ENCODE measurements at regions not wholly inside any gene's neighbourhood (a gene's known extent, or its start where the extent isn't known, plus 50 kb on each side); places are given as distances from the start of the nearest gene placed in this dataset.

DNA sequence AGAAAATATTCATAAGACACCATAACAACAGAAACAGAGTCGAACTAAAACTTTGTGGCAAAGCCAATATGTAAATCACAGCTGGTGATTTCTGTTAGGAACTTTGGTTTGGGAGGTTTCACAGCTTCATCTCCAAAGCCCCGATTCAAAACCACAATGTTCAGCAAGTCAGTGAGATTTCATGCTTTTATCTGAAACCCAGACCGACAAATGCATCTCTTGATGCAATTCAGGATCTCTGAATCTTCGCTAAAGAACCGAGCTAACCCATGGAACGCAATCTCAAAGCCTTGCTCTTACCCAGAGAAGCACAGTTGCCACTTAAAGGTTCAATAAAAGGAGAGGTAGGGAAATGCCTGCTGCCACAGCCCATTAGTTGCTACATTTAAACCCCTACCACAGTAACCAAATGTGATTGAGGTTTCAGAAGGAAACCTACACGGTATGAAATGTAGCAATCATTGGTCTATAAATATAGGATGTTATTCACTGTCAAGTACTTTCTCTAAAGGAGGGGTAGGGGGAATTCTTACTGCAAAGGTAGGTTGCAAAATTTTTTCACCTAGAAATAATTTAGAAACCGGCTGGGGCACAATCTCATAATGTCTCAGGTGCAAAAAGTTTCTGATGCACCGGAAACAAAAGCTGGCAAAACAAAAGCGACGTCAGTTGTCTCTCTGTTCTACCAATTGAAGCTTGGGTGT, 381.0 kb upstream of the ARID1B start:
- no peaks in the 10 kb centered on the region for H3K9me3 Mint-ChIP-seq
- peaks cover 4% of the 10 kb centered on the region for H3K36me3 Mint-ChIP-seq
- peaks cover 55 to 69% of the 10 kb centered on the region in 2 donors for H3K27me3 Mint-ChIP-seq
- H3K4me3 Mint-ChIP-seq: peak overlapping the region; percentile 35
- DNase-seq (ENCODE audit: low spot score) (no peak), ATAC-seq (peak; percentile 78 to 86)
- H3K4me1 Mint-ChIP-seq (ENCODE audit: low read depth in 2 of 2): peaks cover 18 to 21% of the 10 kb centered on the region in 2 donors
- H3K27ac Mint-ChIP-seq: peak overlapping the region; percentile 43 to 57

DNA sequence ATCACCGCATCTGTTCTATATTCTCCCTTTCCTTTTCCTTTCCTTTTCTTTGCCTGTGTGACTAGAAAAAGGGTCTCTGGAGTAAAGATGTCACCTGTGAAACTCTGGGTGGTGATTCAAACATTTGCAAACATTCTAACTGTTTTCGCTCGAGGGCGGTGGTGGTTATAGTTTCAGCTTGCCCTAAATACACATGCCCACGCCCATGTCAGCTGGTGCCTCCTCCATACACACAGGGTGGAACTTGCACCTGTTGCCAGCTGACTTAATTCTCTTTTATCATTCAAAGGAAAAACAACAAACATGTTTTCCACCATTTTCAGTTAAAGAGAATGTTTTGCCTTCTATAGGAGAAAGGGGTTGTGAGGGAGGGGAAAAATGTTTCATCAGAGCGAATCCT, 381.9 kb upstream of the ARID1B start:
- no peak for DNase-seq (ENCODE audit: low spot score)
- no peaks in the 10 kb centered on the region for H3K9me3 Mint-ChIP-seq
- peaks cover 4% of the 10 kb centered on the region for H3K36me3 Mint-ChIP-seq
- peaks cover 51 to 66% of the 10 kb centered on the region in 2 donors for H3K27me3 Mint-ChIP-seq
- no peak overlapping the region for H3K4me3 Mint-ChIP-seq
- H3K4me1 Mint-ChIP-seq (ENCODE audit: low read depth in 2 of 2): peaks cover 18 to 21% of the 10 kb centered on the region in 2 donors
- no peak overlapping the region for H3K27ac Mint-ChIP-seq
- ATAC-seq: no peak

GRCh38 chr6:156392648-156393047, 384.5 kb upstream of the ARID1B start:
- Mint-ChIP-seq H3K27me3 (peaks cover 38 to 53% of the 10 kb centered on the region in 2 donors), H3K27ac (no peak overlapping the region), H3K4me3 (no peak overlapping the region), H3K36me3 (peaks cover 4% of the 10 kb centered on the region), H3K4me1 (ENCODE audit: low read depth in 2 of 2) (peaks cover 17 to 18% of the 10 kb centered on the region in 2 donors), H3K9me3 (no peaks in the 10 kb centered on the region)
- ATAC-seq (no peak), DNase-seq (ENCODE audit: low spot score) (no peak)

DNA sequence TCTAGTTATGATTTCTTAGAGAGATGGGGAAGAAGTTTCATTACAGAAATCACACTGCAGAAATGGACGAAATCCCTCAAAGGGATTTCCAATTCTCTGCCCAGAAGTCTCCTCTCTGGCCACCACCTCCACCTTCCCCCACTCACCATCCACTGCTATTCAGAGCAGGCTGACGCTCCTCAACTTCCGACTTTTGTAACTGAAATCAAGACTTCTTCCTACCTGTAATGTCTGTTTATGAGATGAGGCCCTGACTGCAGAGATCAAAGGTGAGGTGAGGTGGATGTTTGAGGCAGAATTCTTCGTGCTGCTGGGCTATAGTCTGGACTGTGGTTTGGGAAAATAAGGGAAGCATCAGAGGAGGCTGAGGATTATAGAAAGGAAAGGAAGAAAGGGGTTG, 385.2 kb upstream of the ARID1B start:
- DNase-seq (ENCODE audit: low spot score) (no peak), ATAC-seq (no peak)
- Mint-ChIP-seq H3K4me1 (ENCODE audit: low read depth in 2 of 2) (peaks cover 14 to 18% of the 10 kb centered on the region in 2 donors), H3K27ac (no peak overlapping the region), H3K27me3 (peaks cover 42 to 59% of the 10 kb centered on the region in 2 donors), H3K4me3 (no peak overlapping the region), H3K9me3 (no peaks in the 10 kb centered on the region), H3K36me3 (peaks cover 4% of the 10 kb centered on the region)

DNA sequence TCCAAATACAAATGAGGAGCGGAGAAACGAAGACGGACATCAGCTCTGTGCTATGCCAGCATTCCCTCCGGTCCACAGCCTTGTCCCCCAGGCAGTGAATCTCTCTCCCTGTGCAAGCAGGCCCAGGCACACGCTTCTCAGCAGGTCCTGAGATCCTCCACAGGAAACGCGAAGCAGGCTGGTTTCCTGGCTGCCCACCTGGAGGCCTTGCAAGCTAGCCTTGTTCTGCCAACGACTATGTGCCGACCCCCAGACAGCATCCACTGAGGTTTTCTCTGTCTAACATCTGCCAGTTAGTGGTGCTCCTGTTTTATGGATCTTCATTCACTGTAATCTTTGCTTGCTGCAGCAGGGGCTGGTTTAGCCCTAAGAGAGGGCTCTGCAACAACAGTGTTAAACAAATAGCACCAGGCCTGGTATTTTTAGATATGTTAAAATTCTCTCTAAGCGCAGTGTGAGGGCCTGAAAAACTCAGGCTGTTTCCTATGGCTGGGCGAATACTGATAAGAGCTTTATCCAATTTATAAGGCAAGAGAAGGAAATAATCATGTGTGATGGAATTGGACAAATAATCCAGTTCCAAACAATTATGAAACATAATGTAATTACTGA, 386.0 kb upstream of the ARID1B start:
- H3K9me3 Mint-ChIP-seq: no peaks in the 10 kb centered on the region
- H3K27ac Mint-ChIP-seq: no peak overlapping the region
- H3K4me3 Mint-ChIP-seq: no peak overlapping the region
- peaks cover 9 to 13% of the 10 kb centered on the region in 2 donors for H3K4me1 Mint-ChIP-seq (ENCODE audit: low read depth in 2 of 2)
- DNase-seq (ENCODE audit: low spot score) (no peak), ATAC-seq (no peak)
- H3K36me3 Mint-ChIP-seq: peaks cover 5% of the 10 kb centered on the region
- peaks cover 43 to 63% of the 10 kb centered on the region in 2 donors for H3K27me3 Mint-ChIP-seq

GRCh38 chr6:156390621-156391020, 386.6 kb upstream of the ARID1B start:
- H3K27me3 Mint-ChIP-seq: peaks cover 48 to 67% of the 10 kb centered on the region in 2 donors
- peaks cover 8% of the 10 kb centered on the region for H3K36me3 Mint-ChIP-seq
- H3K27ac Mint-ChIP-seq: no peak overlapping the region
- peaks cover 4 to 10% of the 10 kb centered on the region in 2 donors for H3K4me1 Mint-ChIP-seq (ENCODE audit: low read depth in 2 of 2)
- no peak for DNase-seq (ENCODE audit: low spot score)
- H3K4me3 Mint-ChIP-seq: no peak overlapping the region
- no peak for ATAC-seq
- H3K9me3 Mint-ChIP-seq: no peaks in the 10 kb centered on the region

- H3K36me3 Mint-ChIP-seq: peaks cover 11% of the 10 kb centered on the region
- H3K4me1 Mint-ChIP-seq (ENCODE audit: low read depth in 2 of 2): peaks cover 0 to 4% of the 10 kb centered on the region in 2 donors
- H3K27me3 Mint-ChIP-seq: peaks cover 45 to 75% of the 10 kb centered on the region in 2 donors
- DNase-seq (ENCODE audit: low spot score) (no peak), ATAC-seq (no peak)
- H3K9me3 Mint-ChIP-seq: peaks cover 2% of the 10 kb centered on the region
- no peak overlapping the region for H3K27ac Mint-ChIP-seq
- no peak overlapping the region for H3K4me3 Mint-ChIP-seq
Observed at GRCh38 chr6:156389296-156389695, 387.9 kb upstream of the ARID1B start.

- Mint-ChIP-seq H3K36me3 (peaks cover 13% of the 10 kb centered on the region), H3K4me1 (ENCODE audit: low read depth in 2 of 2) (peaks cover 0 to 4% of the 10 kb centered on the region in 2 donors), H3K9me3 (peaks cover 3% of the 10 kb centered on the region), H3K4me3 (no peak overlapping the region), H3K27me3 (peaks cover 36 to 61% of the 10 kb centered on the region in 2 donors), H3K27ac (no peak overlapping the region)
- no peak for ATAC-seq
- no peak for DNase-seq (ENCODE audit: low spot score)
Observed at GRCh38 chr6:156387472-156387871, 389.7 kb upstream of the ARID1B start.

GRCh38 chr6:156383059-156383458, 394.1 kb upstream of the ARID1B start:
- Mint-ChIP-seq H3K4me1 (ENCODE audit: low read depth in 2 of 2) (no peaks in the 10 kb centered on the region), H3K27me3 (peaks cover 35 to 48% of the 10 kb centered on the region in 2 donors), H3K4me3 (no peak overlapping the region), H3K9me3 (peaks cover 3% of the 10 kb centered on the region), H3K36me3 (peaks cover 9% of the 10 kb centered on the region), H3K27ac (no peak overlapping the region)
- no peak for ATAC-seq
- DNase-seq (ENCODE audit: low spot score): no peak

DNA sequence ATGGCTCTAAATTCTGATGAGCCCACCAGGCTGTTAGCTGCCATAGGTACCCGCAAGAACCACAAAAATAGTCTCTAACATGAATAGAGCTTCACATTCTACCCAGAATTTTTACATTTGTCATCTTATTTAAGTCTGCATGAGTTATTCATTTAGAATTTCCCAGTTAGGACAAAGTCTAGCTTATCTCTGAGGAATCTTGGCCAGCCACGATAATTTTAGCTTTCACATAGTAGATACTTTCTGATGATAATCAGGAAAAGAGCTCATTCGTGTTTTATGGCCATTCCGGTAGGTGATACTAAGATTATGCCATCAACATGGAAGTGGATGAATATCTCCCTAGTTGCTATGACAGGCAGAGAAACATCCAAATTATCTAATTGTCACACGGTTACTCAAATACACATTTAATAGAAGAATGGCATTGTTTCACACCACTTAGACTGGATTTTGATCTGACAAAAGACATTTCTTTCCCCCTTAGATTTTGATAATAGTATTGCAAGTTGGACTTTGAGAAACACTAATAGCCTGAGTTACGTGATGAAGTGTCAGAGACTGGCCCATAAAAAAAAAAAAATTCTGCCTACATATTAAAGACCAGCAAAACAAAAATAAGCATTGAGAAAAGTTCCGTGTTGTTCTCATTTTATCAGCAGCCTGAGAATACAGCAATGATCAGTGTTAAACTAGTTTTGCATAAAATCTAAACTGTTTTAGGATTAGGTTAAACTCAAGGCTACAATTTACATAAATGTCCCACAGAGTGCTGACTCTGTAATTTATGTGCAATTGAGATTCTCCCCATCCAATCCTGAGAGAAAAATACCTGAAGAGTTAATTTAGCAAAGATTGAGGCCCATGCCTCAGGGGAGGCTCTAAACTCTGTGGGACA, 397.5 kb upstream of the ARID1B start:
- Mint-ChIP-seq H3K4me3 (no peak overlapping the region), H3K4me1 (ENCODE audit: low read depth in 2 of 2) (no peaks in the 10 kb centered on the region), H3K27ac (no peak overlapping the region), H3K27me3 (peaks cover 33 to 38% of the 10 kb centered on the region in 2 donors), H3K36me3 (peaks cover 5% of the 10 kb centered on the region), H3K9me3 (peaks cover 3% of the 10 kb centered on the region)
- no peak for DNase-seq (ENCODE audit: low spot score)
- no peak for ATAC-seq

GRCh38 chr6:156378853-156379252, 398.3 kb upstream of the ARID1B start:
- Mint-ChIP-seq H3K9me3 (no peaks in the 10 kb centered on the region), H3K4me3 (no peak overlapping the region), H3K27ac (no peak overlapping the region), H3K4me1 (ENCODE audit: low read depth in 2 of 2) (no peaks in the 10 kb centered on the region), H3K27me3 (peaks cover 30 to 31% of the 10 kb centered on the region in 2 donors), H3K36me3 (no peaks in the 10 kb centered on the region)
- ATAC-seq (peak in 1 of 2 donors; percentile 53), DNase-seq (ENCODE audit: low spot score) (no peak)

GRCh38 chr6:156376091-156376490, 401.1 kb upstream of the ARID1B start:
- ATAC-seq (no peak), DNase-seq (ENCODE audit: low spot score) (no peak)
- H3K9me3 Mint-ChIP-seq: no peaks in the 10 kb centered on the region
- peaks cover 32 to 34% of the 10 kb centered on the region in 2 donors for H3K27me3 Mint-ChIP-seq
- no peaks in the 10 kb centered on the region for H3K36me3 Mint-ChIP-seq
- no peaks in the 10 kb centered on the region for H3K4me1 Mint-ChIP-seq (ENCODE audit: low read depth in 2 of 2)
- no peak overlapping the region for H3K4me3 Mint-ChIP-seq
- no peak overlapping the region for H3K27ac Mint-ChIP-seq

DNA sequence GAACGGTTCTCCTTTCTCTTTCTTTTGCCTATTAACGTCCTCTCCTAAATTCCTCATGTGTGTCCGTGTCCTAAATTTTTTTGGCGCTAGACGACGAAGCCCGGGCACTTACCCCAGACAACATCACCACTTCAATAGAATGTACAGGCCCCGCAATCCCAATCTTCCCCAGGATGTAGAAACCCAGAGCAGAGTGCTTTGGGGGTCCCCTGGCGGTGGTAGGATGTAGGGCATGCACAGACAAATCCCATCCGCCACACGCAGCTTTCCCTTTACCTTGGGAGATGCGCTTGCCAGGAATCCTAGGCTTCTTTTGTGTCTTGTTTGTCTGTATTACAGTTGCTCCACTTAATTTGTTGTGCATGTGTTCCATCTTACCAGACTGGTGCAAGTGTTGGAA, 417.3 kb upstream of the ARID1B start:
- H3K27me3 Mint-ChIP-seq: peaks cover 10 to 21% of the 10 kb centered on the region in 2 donors
- no peaks in the 10 kb centered on the region for H3K9me3 Mint-ChIP-seq
- no peak for DNase-seq (ENCODE audit: low spot score)
- no peaks in the 10 kb centered on the region for H3K4me1 Mint-ChIP-seq (ENCODE audit: low read depth in 2 of 2)
- H3K36me3 Mint-ChIP-seq: no peaks in the 10 kb centered on the region
- ATAC-seq: no peak
- H3K4me3 Mint-ChIP-seq: no peak overlapping the region
- H3K27ac Mint-ChIP-seq: no peak overlapping the region

- ATAC-seq: no peak
Observed at GRCh38 chr6:156352861-156353260, 424.3 kb upstream of the ARID1B start.

More at GRCh38 chr6:156352861-156353260, 424.3 kb upstream of the ARID1B start:
- H3K4me1 Mint-ChIP-seq (ENCODE audit: low read depth in 2 of 2): no peaks in the 10 kb centered on the region
- peaks cover 18% of the 10 kb centered on the region in 2 donors for H3K27me3 Mint-ChIP-seq
- no peaks in the 10 kb centered on the region for H3K9me3 Mint-ChIP-seq
- no peak overlapping the region for H3K4me3 Mint-ChIP-seq
- DNase-seq (ENCODE audit: low spot score): no peak
- no peak overlapping the region for H3K27ac Mint-ChIP-seq
- no peaks in the 10 kb centered on the region for H3K36me3 Mint-ChIP-seq

All from natural killer cell treated with Interleukin-12 subunit alpha and Interleukin-12 subunit beta and Interleukin-15 and Interleukin-18, amount 100 ng/mL, for 72 hours (primary cell).